PFSK-1 (cell line): ENCODE measurements at regions not wholly inside any gene's neighbourhood (a gene's known extent, or its start where the extent isn't known, plus 50 kb on each side); places are given as distances from the start of the nearest gene placed in this dataset.

ENCODE experiments used
- FOXP2 ChIP-seq: optimal IDR thresholded peaks from 2 replicates; pipeline ENCODE3; 2011; ENCODE audit warnings: borderline replicate concordance, control low read depth, inconsistent platforms; ENCODE audit not compliant: insufficient read depth; ENCODE audit errors: extremely low read length, extremely low read depth
- POLR2AphosphoS5 ChIP-seq: IDR thresholded peaks from 2 replicates; pipeline ENCODE4 v1.6.1; 2012; ENCODE audit warnings: low read depth, mild to moderate bottlenecking, control low read depth, low read length, moderate library complexity
- SIN3A ChIP-seq: IDR thresholded peaks from 2 replicates; pipeline ENCODE4 v1.6.1; 2012; ENCODE audit warnings: mild to moderate bottlenecking, low read length, moderate library complexity, borderline replicate concordance; ENCODE audit not compliant: insufficient read depth
- TAF1 ChIP-seq: IDR thresholded peaks from 2 replicates; pipeline ENCODE4 v1.6.1; 2012; ENCODE audit warnings: low read length, control low read depth, borderline replicate concordance; ENCODE audit not compliant: insufficient read depth
- TF ChIP-seq, protein P1 (sequence below), 2 experiments: IDR thresholded peaks; 2 replicates each; pipeline versions ENCODE4 v1.6.1 to v1.8.0; 2011 to 2012; ENCODE audit warnings: low read depth in 2 of 2, low read length in 2 of 2, control low read depth in 1 of 2, inconsistent platforms in 1 of 2, mild to moderate bottlenecking in 1 of 2, moderate library complexity in 1 of 2; ENCODE audit not compliant: insufficient read depth in 1 of 2

DNA sequence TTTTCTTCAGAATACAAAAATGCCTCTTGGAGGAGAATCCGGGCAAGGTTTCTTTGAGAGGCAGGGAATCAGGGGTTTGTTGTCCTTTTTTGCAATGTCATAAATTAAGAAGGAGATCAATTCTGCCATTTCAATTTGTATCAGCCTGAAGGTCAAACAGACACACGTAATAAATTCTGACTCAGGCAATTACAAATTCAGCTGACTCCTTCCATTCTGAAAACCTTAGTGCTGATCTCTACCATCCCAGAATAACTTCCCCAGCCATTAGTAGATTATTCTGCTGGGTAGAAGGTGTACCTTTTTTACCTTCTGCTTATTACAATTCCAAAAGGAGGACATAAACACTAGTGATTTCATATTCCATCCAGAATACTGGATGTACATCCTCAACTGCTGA is 516.6 kb downstream of the AGTPBP1 start:
- TF ChIP-seq POLR2AphosphoS5 (no peak), SIN3A (no peak), FOXP2 (no peak), TAF1 (no peak)
- TF ChIP-seq, protein P1, sequence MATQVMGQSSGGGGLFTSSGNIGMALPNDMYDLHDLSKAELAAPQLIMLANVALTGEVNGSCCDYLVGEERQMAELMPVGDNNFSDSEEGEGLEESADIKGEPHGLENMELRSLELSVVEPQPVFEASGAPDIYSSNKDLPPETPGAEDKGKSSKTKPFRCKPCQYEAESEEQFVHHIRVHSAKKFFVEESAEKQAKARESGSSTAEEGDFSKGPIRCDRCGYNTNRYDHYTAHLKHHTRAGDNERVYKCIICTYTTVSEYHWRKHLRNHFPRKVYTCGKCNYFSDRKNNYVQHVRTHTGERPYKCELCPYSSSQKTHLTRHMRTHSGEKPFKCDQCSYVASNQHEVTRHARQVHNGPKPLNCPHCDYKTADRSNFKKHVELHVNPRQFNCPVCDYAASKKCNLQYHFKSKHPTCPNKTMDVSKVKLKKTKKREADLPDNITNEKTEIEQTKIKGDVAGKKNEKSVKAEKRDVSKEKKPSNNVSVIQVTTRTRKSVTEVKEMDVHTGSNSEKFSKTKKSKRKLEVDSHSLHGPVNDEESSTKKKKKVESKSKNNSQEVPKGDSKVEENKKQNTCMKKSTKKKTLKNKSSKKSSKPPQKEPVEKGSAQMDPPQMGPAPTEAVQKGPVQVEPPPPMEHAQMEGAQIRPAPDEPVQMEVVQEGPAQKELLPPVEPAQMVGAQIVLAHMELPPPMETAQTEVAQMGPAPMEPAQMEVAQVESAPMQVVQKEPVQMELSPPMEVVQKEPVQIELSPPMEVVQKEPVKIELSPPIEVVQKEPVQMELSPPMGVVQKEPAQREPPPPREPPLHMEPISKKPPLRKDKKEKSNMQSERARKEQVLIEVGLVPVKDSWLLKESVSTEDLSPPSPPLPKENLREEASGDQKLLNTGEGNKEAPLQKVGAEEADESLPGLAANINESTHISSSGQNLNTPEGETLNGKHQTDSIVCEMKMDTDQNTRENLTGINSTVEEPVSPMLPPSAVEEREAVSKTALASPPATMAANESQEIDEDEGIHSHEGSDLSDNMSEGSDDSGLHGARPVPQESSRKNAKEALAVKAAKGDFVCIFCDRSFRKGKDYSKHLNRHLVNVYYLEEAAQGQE (IDR thresholded peaks at IDR 0.05; ENCODE audit: insufficient read depth in 1 of 2, low read depth in 2 of 2, low read length in 2 of 2), result no peak

DNA sequence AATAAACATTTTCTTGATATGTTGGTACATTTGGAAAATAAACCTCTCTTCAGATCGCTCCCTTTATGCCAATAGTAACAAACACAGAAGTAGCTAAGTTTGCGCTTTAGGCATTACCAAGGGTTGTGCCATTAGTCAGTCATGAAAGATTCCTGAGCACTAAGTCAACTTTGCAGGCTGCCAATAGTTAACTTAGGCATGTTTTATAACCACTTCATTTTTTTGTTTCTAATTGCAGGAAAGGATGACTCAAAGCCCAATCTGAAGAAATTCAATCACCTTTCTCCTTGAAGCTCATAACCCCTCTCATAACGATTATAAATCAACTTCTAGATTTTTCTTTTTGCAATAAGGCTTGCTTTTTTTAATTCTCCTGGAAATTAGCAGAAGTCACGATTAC is 517.0 kb downstream of the AGTPBP1 start:
- TF ChIP-seq FOXP2 (no peak), SIN3A (no peak), TAF1 (no peak), POLR2AphosphoS5 (no peak)
- TF ChIP-seq, protein P1 (IDR thresholded peaks at IDR 0.05; ENCODE audit: insufficient read depth in 1 of 2, low read depth in 2 of 2, low read length in 2 of 2), result no peak

DNA sequence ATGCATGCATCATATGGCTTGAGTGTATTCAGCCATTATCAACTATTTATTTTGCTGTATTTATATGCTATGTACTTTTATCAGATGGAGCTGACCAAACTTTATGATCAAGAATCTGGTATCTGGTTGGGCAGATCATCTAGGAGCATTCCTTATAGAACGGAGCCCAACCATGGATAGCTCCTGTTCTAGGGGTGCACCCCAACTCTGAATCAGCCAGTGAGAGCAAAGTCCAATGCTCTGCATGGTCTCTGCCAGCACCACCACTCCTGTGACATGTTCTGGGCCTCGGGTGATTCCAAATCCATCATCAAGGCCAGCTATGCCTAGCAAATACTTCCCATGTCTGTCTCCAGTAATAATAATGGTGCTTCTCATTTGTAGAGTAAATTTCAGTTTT is 517.5 kb downstream of the AGTPBP1 start:
- no peak for TF ChIP-seq FOXP2
- no peak for TF ChIP-seq TAF1
- no peak for TF ChIP-seq POLR2AphosphoS5
- TF ChIP-seq, protein P1 (IDR thresholded peaks at IDR 0.05; ENCODE audit: insufficient read depth in 1 of 2, low read depth in 2 of 2, low read length in 2 of 2), result no peak
- no peak for TF ChIP-seq SIN3A

DNA sequence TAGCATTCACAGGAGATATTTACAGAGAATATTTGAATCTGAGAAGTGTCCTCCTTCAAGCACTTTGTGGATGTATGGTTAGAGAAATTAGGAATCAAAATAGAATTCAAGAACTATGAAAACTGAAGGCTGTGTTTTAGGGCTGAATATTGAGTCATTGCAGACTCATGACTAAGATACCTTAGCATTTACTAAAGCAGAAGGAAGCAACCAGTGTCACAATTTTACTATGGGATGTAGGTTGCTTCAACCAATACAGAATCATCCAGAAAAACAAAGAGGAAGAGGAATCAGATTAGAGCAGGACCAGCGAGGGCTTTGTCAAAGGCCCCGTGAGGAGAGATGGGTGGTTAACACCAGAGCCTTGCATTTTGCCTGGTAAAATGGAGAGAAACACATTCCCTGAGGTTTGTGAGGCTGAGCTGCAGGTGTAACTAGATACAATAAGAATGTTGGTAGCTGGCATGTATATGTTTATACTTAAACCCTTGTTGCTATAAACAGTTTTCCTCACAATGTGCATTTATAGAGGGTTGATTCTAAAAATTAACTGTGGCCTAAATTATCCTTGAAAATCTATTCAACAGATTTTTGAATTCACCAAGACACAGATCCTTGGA is 518.1 kb downstream of the AGTPBP1 start:
- TF ChIP-seq POLR2AphosphoS5 (no peak), FOXP2 (no peak), TAF1 (no peak), SIN3A (no peak)
- TF ChIP-seq, protein P1 (IDR thresholded peaks at IDR 0.05; ENCODE audit: insufficient read depth in 1 of 2, low read depth in 2 of 2, low read length in 2 of 2), result no peak

DNA sequence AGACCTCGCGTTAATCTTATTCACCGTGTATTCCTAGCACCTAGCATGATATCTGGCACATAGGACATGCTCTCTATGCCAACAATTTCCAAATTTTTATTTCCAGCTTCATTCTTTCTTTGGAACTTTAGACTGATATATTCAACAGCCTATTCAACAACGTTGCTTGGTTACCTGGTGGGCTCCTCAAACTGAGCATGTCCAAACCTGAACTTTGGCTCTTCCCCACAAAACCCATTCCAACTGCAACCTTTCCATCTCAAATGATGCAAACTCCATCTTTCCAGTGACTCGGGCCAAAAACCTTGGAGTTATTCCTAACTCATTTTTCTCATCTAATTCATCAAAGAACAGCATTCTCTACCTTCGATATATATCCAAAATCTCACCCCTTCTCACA is 525.2 kb downstream of the AGTPBP1 start:
- TF ChIP-seq TAF1 (no peak), FOXP2 (no peak), POLR2AphosphoS5 (no peak), SIN3A (no peak)
- TF ChIP-seq, protein P1 (IDR thresholded peaks at IDR 0.05; ENCODE audit: insufficient read depth in 1 of 2, low read depth in 2 of 2, low read length in 2 of 2), result no peak
